B cell (primary cell): ENCODE measurements at regions not wholly inside any gene's neighbourhood (a gene's known extent, or its start where the extent isn't known, plus 50 kb on each side); places are given as distances from the start of the nearest gene placed in this dataset.

ENCODE experiments used
- EZH2 ChIP-seq: IDR thresholded peaks from 2 replicates; pipeline ENCODE4 v1.6.1; 2012; ENCODE audit warnings: borderline replicate concordance, low read depth, mild to moderate bottlenecking, moderate library complexity, low read length; ENCODE audit not compliant: insufficient read depth, poor library complexity, severe bottlenecking
- TF ChIP-seq, protein P1 (sequence below): fragments of 200-600 bp; IDR thresholded peaks from one replicate; pipeline ENCODE4 v1.8.0; 2022; ENCODE audit warnings: antibody characterized with exemption, mild to moderate bottlenecking

DNA sequence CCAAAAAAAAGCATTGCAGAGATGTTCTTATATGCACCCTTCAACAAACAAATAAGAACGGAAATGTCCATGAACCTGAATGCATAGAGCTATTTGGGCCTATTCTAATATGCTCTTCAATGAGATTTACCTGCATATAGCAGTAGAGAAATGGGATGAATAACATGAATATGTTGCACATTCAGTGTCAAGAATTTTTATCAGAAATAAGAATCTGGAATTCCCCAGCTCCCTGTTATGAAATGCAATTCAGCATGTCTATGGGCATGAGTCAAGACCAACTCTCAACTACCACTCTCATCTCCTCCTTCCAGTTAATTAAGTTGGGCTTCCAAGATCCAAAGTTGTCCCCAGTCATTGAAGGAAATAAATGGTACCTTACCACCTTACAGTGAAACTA is 133.7 kb upstream of the ALCAM start:
- no peak for TF ChIP-seq EZH2
- TF ChIP-seq, protein P1, sequence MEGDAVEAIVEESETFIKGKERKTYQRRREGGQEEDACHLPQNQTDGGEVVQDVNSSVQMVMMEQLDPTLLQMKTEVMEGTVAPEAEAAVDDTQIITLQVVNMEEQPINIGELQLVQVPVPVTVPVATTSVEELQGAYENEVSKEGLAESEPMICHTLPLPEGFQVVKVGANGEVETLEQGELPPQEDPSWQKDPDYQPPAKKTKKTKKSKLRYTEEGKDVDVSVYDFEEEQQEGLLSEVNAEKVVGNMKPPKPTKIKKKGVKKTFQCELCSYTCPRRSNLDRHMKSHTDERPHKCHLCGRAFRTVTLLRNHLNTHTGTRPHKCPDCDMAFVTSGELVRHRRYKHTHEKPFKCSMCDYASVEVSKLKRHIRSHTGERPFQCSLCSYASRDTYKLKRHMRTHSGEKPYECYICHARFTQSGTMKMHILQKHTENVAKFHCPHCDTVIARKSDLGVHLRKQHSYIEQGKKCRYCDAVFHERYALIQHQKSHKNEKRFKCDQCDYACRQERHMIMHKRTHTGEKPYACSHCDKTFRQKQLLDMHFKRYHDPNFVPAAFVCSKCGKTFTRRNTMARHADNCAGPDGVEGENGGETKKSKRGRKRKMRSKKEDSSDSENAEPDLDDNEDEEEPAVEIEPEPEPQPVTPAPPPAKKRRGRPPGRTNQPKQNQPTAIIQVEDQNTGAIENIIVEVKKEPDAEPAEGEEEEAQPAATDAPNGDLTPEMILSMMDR: no peak
